ENCODE measurements at regions not wholly inside any gene's neighbourhood (a gene's known extent, or its start where the extent isn't known, plus 50 kb on each side); places are given as distances from the start of the nearest gene placed in this dataset.

GRCh38 chr11:131027491-131027890, 111.2 kb upstream of the SNX19 start:
- no peaks in the 10 kb centered on the region for H3K27me3 ChIP-seq (ENCODE audit: insufficient read depth, poor library complexity, severe bottlenecking)
- TF ChIP-seq REST (IDR thresholded peaks at IDR 0.05; ENCODE audit: insufficient replicate concordance, low read depth) (no peak), GABPA (IDR thresholded peaks at IDR 0.05; ENCODE audit: low read depth) (no peak), POLR2AphosphoS5 (IDR thresholded peaks at IDR 0.05; ENCODE audit: low read depth) (no peak), SPI1 (IDR thresholded peaks at IDR 0.05; ENCODE audit: borderline replicate concordance, low read depth) (no peak), CTCF (IDR thresholded peaks at IDR 0.05; ENCODE audit: insufficient read depth, low read length) (no peak)
- no peak overlapping the region for H3K27ac ChIP-seq (replicated peaks)
- no peak overlapping the region for H3K4me3 ChIP-seq (replicated peaks; ENCODE audit: insufficient read depth, low read length)
- DNase-seq (ENCODE audit: low read depth in 1 of 2, low spot score in 1 of 2) = no peak

- DNase-seq (ENCODE audit: low read depth in 1 of 2, low spot score in 1 of 2) = no peak
- no peak overlapping the region for H3K27ac ChIP-seq (replicated peaks)
Observed at GRCh38 chr11:131033151-131033651, 116.9 kb upstream of the SNX19 start.

More at GRCh38 chr11:131033151-131033651, 116.9 kb upstream of the SNX19 start:
- TF ChIP-seq GABPA (IDR thresholded peaks at IDR 0.05; ENCODE audit: low read depth) (no peak), SPI1 (IDR thresholded peaks at IDR 0.05; ENCODE audit: borderline replicate concordance, low read depth) (no peak), CTCF (IDR thresholded peaks at IDR 0.05; ENCODE audit: insufficient read depth, low read length) (no peak), POLR2AphosphoS5 (IDR thresholded peaks at IDR 0.05; ENCODE audit: low read depth) (no peak), REST (IDR thresholded peaks at IDR 0.05; ENCODE audit: insufficient replicate concordance, low read depth) (no peak)
- H3K4me3 ChIP-seq (replicated peaks; ENCODE audit: insufficient read depth, low read length) = no peak overlapping the region
- no peaks in the 10 kb centered on the region for H3K27me3 ChIP-seq (ENCODE audit: insufficient read depth, poor library complexity, severe bottlenecking)

Data from HL-60 (cell line).